ENCODE measurements at regions not wholly inside any gene's neighbourhood (a gene's known extent, or its start where the extent isn't known, plus 50 kb on each side); places are given as distances from the start of the nearest gene placed in this dataset.

DNA sequence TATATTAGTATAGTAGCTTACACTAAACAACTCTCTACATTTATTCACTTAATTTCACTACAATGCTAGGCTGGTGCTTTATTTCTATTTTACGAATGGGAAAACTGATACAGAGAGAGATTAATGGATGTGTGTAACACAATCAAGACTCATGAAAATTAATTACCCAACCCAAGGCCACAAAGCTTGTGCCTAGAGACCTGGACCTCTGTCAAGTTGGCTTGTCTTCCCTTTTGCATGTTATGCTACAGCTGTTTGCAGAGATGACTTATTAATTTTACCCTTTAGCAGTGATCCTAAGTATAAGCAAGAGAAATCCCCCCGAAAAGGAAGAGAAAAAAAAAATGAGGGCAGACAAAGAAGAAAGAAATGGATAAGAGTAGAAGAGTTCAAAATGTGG lies 162.5 kb downstream of the C3orf38 start:
- TF ChIP-seq, protein P1, sequence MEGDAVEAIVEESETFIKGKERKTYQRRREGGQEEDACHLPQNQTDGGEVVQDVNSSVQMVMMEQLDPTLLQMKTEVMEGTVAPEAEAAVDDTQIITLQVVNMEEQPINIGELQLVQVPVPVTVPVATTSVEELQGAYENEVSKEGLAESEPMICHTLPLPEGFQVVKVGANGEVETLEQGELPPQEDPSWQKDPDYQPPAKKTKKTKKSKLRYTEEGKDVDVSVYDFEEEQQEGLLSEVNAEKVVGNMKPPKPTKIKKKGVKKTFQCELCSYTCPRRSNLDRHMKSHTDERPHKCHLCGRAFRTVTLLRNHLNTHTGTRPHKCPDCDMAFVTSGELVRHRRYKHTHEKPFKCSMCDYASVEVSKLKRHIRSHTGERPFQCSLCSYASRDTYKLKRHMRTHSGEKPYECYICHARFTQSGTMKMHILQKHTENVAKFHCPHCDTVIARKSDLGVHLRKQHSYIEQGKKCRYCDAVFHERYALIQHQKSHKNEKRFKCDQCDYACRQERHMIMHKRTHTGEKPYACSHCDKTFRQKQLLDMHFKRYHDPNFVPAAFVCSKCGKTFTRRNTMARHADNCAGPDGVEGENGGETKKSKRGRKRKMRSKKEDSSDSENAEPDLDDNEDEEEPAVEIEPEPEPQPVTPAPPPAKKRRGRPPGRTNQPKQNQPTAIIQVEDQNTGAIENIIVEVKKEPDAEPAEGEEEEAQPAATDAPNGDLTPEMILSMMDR (IDR thresholded peaks at IDR 0.05; ENCODE audit: low read length): no peak
- no peak for TF ChIP-seq EZH2 (IDR thresholded peaks at IDR 0.05; ENCODE audit: borderline replicate concordance, low read length)

All from OCI-LY1 (cell line).